T-helper 2 cell treated with Interferon-gamma antibody and Interleukin-4, amounts not matched to agents 5 μg/mL and 100 μg/mL, for 36 hours (primary cell): ENCODE measurements at regions not wholly inside any gene's neighbourhood (a gene's known extent, or its start where the extent isn't known, plus 50 kb on each side); places are given as distances from the start of the nearest gene placed in this dataset.
"Not testable (repeated sequence)": the region's sequence is repeated elsewhere in the genome, so short reads cannot be mapped to it uniquely, and the experiment has no call there.

Experiments used
- DNase-seq: peaks from one replicate; pipeline ENCODE4 v3.0.0; 2021; ENCODE audit warnings: low spot score
- H3K27ac Mint-ChIP-seq: one replicate; pipeline ENCODE4 v1.8.0; 2021; ENCODE audit warnings: mild to moderate bottlenecking, mixed read lengths
- H3K27me3 Mint-ChIP-seq: one replicate; pipeline ENCODE4 v1.8.0; 2021; ENCODE audit warnings: low read depth, mixed read lengths
- H3K36me3 Mint-ChIP-seq: one replicate; pipeline ENCODE4 v1.8.0; 2021; ENCODE audit warnings: low read depth, mixed read lengths
- H3K4me1 Mint-ChIP-seq: one replicate; pipeline ENCODE4 v1.8.0; 2021; ENCODE audit warnings: low read depth, mixed read lengths
- H3K4me3 Mint-ChIP-seq: one replicate; pipeline ENCODE4 v1.8.0; 2022; ENCODE audit warnings: mild to moderate bottlenecking, moderate library complexity, mixed read lengths
- H3K9me3 Mint-ChIP-seq: one replicate; pipeline ENCODE4 v1.8.0; 2021; ENCODE audit warnings: mixed read lengths

- not testable (repeated sequence) for H3K4me1 Mint-ChIP-seq, H3K9me3 Mint-ChIP-seq, H3K27ac Mint-ChIP-seq, DNase-seq, H3K4me3 Mint-ChIP-seq, H3K36me3 Mint-ChIP-seq, H3K27me3 Mint-ChIP-seq
These were observed 590.6 kb downstream of the RFPL4B start for GRCh38 chr6:112937690-112938089.

DNA sequence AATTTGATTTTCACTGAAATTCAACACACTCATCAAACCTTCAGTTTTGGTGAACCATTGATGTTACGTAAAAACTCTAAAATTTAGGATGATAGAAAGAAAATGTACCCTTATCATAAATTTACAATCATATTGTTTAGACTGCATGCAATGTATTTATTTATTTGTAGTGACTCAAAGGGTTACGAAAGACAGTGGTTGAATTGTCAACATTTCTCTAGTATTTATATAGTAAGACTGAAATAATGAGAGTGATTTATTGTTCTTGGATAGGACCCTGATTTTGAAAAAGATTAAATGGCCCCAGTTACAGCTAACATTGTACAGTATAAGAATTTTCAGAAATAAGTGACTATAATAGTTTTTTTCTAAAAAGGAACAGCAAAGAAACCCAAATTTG is 591.5 kb downstream of the RFPL4B start:
- H3K36me3 Mint-ChIP-seq = no peaks in the 10 kb centered on the region
- no peak for DNase-seq

DNA sequence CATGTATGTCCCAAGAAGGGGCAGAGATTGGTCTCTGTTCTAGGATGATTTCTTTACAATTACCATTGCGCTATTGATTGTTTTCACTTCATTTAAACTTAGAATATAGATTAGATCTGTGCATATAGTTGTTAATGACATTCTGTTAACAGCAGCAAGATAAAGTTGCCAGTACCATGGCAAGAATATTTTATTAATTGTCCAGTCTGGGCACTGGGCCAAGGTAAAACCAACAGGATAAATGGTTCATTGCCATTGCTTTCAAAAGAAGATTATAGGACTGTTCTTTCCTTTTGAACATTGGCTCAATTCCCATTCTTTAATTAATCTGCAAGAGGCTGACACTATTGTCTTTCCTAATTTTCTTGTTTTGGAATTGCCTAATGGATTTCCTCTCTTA is 592.4 kb downstream of the RFPL4B start:
- Mint-ChIP-seq H3K36me3 (no peaks in the 10 kb centered on the region), H3K9me3 (no peaks in the 10 kb centered on the region), H3K27ac (no peak overlapping the region), H3K4me1 (no peaks in the 10 kb centered on the region), H3K4me3 (no peak overlapping the region), H3K27me3 (no peaks in the 10 kb centered on the region)
- DNase-seq = no peak

More for the DNA sequence above, 591.5 kb downstream of the RFPL4B start:
- Mint-ChIP-seq H3K9me3 (no peaks in the 10 kb centered on the region), H3K27ac (no peak overlapping the region), H3K4me1 (no peaks in the 10 kb centered on the region), H3K4me3 (no peak overlapping the region), H3K27me3 (no peaks in the 10 kb centered on the region)

DNA sequence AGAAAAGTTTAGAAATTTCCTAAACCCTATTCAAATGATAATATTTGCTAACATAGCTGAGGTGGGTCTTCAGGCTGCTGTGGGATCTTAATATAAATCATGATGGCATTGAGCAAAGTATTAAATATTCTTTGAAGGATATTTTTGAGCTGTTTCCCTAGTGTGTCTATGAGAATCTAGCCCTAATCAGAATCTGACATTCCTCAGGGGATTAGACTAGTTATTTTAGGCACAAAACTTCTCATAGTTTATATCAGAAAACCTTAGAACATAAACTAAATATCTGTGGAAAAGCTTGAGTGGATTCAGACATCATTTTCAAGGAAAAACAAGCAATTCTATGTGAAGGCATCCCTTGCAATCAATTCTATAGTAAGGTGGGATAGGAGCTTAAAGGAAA is 594.5 kb downstream of the RFPL4B start:
- no peaks in the 10 kb centered on the region for H3K36me3 Mint-ChIP-seq
- H3K27me3 Mint-ChIP-seq = no peaks in the 10 kb centered on the region
- H3K9me3 Mint-ChIP-seq = no peaks in the 10 kb centered on the region
- H3K4me3 Mint-ChIP-seq = no peak overlapping the region
- H3K27ac Mint-ChIP-seq = no peak overlapping the region
- H3K4me1 Mint-ChIP-seq = no peaks in the 10 kb centered on the region
- DNase-seq = no peak

- H3K36me3 Mint-ChIP-seq = no peaks in the 10 kb centered on the region
- H3K9me3 Mint-ChIP-seq = no peaks in the 10 kb centered on the region
- no peaks in the 10 kb centered on the region for H3K4me1 Mint-ChIP-seq
- no peaks in the 10 kb centered on the region for H3K27me3 Mint-ChIP-seq
- no peak for DNase-seq
- no peak overlapping the region for H3K4me3 Mint-ChIP-seq
- no peak overlapping the region for H3K27ac Mint-ChIP-seq
These were observed 598.9 kb downstream of the RFPL4B start for GRCh38 chr6:112946051-112946450.

DNA sequence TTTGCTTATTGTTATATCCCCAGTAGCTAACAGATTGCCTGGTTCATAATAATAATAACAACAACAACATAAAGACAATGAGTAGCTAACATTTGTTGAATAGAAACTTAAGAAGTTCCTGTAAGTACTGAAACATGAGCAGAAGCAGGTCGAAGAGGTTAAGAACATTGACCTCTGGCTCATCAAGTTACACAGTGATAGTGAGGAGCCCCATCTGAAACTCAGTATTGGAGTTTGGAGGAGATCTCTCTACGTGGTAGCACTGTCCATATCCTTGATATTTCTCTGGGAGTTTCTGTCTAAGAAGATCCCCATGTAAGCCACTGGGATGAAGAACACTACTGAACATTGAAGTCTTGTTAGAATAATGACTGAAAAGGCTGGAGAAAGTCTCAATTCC is 600.4 kb downstream of the RFPL4B start:
- Mint-ChIP-seq H3K4me1 (no peaks in the 10 kb centered on the region), H3K27ac (no peak overlapping the region), H3K36me3 (no peaks in the 10 kb centered on the region), H3K4me3 (no peak overlapping the region), H3K9me3 (no peaks in the 10 kb centered on the region), H3K27me3 (no peaks in the 10 kb centered on the region)
- DNase-seq = no peak

DNA sequence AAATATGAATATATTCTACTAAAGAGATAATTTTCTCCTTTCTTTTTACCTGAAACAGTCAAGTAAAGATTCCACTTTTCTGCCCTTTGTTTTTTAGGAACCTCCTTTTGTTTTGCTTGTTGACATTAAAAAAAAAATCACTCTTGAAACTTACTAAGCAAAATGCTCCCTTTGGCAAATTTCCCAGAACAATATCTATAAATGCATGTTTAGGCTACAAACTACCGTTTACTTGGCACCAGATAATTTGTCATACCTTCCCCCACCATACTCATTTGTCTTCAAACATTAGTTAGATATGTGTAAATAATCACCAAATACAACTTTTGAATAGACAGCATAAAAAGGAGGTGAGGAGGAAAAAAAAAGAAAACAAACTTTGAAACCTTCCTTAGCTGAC is 604.7 kb downstream of the RFPL4B start:
- no peaks in the 10 kb centered on the region for H3K4me1 Mint-ChIP-seq
- no peak for DNase-seq
- no peaks in the 10 kb centered on the region for H3K9me3 Mint-ChIP-seq
- H3K4me3 Mint-ChIP-seq = no peak overlapping the region
- no peaks in the 10 kb centered on the region for H3K27me3 Mint-ChIP-seq
- H3K27ac Mint-ChIP-seq = no peak overlapping the region
- no peaks in the 10 kb centered on the region for H3K36me3 Mint-ChIP-seq

- H3K27me3 Mint-ChIP-seq, H3K4me3 Mint-ChIP-seq, H3K4me1 Mint-ChIP-seq, H3K36me3 Mint-ChIP-seq, DNase-seq, H3K27ac Mint-ChIP-seq, H3K9me3 Mint-ChIP-seq: not testable (repeated sequence)
These were observed 608.6 kb downstream of the RFPL4B start for GRCh38 chr6:112955743-112956142.

GRCh38 chr6:112956696-112957535 is 609.8 kb downstream of the RFPL4B start:
- Mint-ChIP-seq H3K9me3 (peaks cover 3% of the 10 kb centered on the region), H3K4me1 (no peaks in the 10 kb centered on the region), H3K36me3 (no peaks in the 10 kb centered on the region), H3K27me3 (no peaks in the 10 kb centered on the region), H3K4me3 (no peak overlapping the region), H3K27ac (no peak overlapping the region)
- DNase-seq = no peak

DNA sequence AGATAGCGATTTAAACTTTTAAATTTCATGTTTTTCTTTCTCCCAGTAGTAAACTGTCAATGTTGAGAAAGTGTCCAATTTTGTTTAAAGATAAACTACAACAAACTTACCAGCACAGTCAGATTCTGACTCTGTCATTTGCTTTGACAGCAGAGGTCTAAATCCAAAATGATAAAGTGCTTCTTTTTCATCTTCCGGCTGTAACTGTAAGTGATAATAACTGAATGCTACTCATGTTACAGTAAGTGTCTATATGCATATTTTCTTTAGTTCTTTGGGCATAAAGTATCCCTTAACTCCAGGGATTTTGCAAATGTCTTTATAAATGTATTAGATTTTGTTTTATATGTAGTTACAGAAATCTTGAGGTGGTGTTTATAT is 610.4 kb downstream of the RFPL4B start:
- peaks cover 3% of the 10 kb centered on the region for H3K9me3 Mint-ChIP-seq
- no peak for DNase-seq
- H3K27ac Mint-ChIP-seq = no peak overlapping the region
- H3K4me3 Mint-ChIP-seq = no peak overlapping the region
- no peaks in the 10 kb centered on the region for H3K36me3 Mint-ChIP-seq
- H3K4me1 Mint-ChIP-seq = no peaks in the 10 kb centered on the region
- H3K27me3 Mint-ChIP-seq = no peaks in the 10 kb centered on the region

- H3K36me3 Mint-ChIP-seq, H3K4me1 Mint-ChIP-seq, DNase-seq, H3K27me3 Mint-ChIP-seq, H3K4me3 Mint-ChIP-seq, H3K9me3 Mint-ChIP-seq, H3K27ac Mint-ChIP-seq: not testable (repeated sequence)
These were observed 613.0 kb downstream of the RFPL4B start for GRCh38 chr6:112960130-112960529.

GRCh38 chr6:112967974-112968373 is 620.8 kb downstream of the RFPL4B start:
- no peak overlapping the region for H3K27ac Mint-ChIP-seq
- H3K36me3 Mint-ChIP-seq = no peaks in the 10 kb centered on the region
- DNase-seq = no peak
- H3K27me3 Mint-ChIP-seq = no peaks in the 10 kb centered on the region
- H3K4me3 Mint-ChIP-seq = no peak overlapping the region
- H3K4me1 Mint-ChIP-seq = no peaks in the 10 kb centered on the region
- H3K9me3 Mint-ChIP-seq = peaks cover 14% of the 10 kb centered on the region

GRCh38 chr6:112971651-112972050 is 624.5 kb downstream of the RFPL4B start:
- DNase-seq = no peak
- no peak overlapping the region for H3K4me3 Mint-ChIP-seq
- H3K9me3 Mint-ChIP-seq = peaks cover 14% of the 10 kb centered on the region
- no peak overlapping the region for H3K27ac Mint-ChIP-seq
- H3K36me3 Mint-ChIP-seq = no peaks in the 10 kb centered on the region
- no peaks in the 10 kb centered on the region for H3K4me1 Mint-ChIP-seq
- no peaks in the 10 kb centered on the region for H3K27me3 Mint-ChIP-seq

DNA sequence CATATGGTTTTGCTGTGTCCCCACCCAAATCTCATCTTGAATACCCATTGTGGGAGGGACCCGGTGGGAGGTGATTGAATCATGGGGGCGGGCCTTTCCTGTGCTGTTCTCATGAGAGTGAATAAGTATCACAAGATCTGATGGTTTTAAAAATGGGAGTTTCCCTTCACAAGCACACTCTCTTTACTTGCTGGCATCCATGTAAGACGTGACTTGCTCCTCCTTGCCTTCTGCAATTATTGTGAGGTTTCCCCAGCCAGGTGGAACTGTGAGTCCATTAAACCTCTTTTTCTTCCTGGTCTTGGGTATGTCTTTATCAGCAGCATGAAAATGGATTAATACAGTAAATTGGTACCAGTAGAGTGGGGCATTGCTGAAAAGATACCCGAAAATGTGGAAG is 627.8 kb downstream of the RFPL4B start:
- H3K27me3 Mint-ChIP-seq, H3K4me1 Mint-ChIP-seq, H3K4me3 Mint-ChIP-seq, H3K9me3 Mint-ChIP-seq, DNase-seq, H3K27ac Mint-ChIP-seq, H3K36me3 Mint-ChIP-seq: not testable (repeated sequence)

DNA sequence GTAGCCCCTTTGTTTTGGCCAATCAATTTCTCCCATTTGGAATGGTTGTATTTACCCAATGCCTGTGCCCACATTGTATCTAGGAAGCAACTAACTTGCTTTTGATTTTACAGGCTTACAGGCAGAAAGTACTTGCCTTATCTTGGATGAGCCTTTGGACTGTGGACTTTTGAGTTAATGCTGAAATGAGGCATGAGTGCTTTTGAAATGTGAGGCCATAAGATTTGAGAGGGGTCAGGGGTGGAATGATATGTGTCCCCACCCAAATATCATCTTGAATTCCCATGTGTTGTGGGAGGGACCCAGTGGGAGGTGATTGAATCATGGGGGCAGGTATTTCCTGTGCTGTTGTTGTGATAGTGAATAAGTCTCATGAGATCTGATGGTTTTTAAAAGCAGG is 629.4 kb downstream of the RFPL4B start:
- not testable (repeated sequence) for H3K4me1 Mint-ChIP-seq, H3K27me3 Mint-ChIP-seq, H3K9me3 Mint-ChIP-seq, H3K27ac Mint-ChIP-seq, H3K36me3 Mint-ChIP-seq, DNase-seq, H3K4me3 Mint-ChIP-seq
